HG03064 (cell line): ENCODE measurements at regions not wholly inside any gene's neighbourhood (a gene's known extent, or its start where the extent isn't known, plus 50 kb on each side); places are given as distances from the start of the nearest gene placed in this dataset.
"Not testable (repeated sequence)": the region's sequence is repeated elsewhere in the genome, so short reads cannot be mapped to it uniquely, and the experiment has no call there.

ENCODE experiments used
- ATAC-seq: cut with Tn5 transposase; IDR thresholded peaks from one replicate; pipeline ENCODE4 v1.9.1; 2021; ENCODE audit warnings: low read depth; ENCODE audit not compliant: unreplicated experiment

DNA sequence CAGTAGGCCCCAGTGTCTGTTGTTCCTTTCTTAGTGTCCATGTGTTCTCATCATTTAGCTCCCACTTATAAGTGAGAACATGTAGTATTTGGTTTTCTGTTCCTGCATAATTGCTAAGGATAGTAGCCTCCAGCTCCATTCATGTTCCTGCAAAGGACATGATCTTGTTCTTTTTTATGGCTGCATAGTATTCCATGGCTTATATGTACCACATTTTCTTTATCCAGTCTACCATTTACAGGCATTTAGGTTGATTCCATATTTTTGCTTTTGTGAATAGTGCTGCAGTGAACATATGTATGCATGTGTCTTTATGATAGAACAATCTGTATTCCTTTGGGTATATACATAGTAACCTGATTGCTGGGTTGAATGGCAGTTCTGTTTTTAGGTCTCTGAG, 134.4 kb upstream of the MON1B start:
- not testable (repeated sequence) for ATAC-seq

DNA sequence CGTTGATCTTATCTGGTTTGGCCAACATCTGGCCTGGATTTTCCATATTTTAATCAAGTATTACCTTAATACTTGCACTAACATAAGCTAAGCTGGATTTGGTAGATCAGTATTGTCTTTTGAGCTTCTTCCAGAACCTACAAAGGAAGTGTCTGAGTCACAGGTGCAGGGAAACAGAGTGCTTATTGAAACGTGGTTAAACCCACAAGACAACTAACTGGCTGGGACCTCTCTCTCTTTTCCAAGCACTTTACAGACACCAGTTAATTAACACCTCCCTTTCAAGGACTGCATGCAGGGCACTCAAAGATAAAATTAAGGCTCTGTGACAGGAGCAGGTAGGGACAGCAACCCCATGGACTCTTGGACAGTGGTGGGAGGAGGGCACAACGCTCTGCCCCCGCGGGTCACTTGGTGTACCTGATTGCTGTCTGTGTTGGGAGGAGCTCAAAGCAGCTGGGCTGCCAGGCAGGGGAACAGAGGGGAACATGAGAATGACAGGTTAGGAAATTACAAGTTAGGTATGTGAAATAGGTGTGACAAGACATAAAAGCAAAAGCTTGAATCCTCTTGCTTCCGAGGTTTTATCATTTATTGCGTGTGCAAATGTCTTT, 133.7 kb upstream of the MON1B start:
- no peak for ATAC-seq

- ATAC-seq, result no peak
Observed at GRCh38 chr16:77059446-77059845, 131.5 kb upstream of the MON1B start.

DNA sequence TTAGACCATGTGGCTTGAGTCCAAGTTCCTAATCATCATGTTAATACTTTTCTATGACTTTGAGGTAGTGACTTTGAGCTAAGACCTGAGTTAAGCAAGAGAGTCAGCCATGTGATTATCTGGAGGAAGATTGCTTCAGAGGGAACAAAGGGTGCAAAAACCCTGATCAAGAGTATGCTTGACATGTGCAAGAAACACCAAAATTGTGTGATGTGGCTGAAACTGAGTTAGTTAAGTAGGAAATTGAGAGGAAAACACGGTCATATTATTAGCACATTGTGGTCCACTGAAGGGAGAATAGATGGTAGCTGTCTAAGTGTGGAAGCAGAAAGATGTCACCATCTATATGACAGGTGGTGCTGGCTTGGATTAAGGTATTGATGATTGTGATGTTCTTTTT, 130.4 kb upstream of the MON1B start:
- ATAC-seq, result no peak

GRCh38 chr16:77062878-77063675, 127.9 kb upstream of the MON1B start:
- ATAC-seq, result no peak

- ATAC-seq, result no peak
Observed at GRCh38 chr16:77063676-77064016, 127.3 kb upstream of the MON1B start.

DNA sequence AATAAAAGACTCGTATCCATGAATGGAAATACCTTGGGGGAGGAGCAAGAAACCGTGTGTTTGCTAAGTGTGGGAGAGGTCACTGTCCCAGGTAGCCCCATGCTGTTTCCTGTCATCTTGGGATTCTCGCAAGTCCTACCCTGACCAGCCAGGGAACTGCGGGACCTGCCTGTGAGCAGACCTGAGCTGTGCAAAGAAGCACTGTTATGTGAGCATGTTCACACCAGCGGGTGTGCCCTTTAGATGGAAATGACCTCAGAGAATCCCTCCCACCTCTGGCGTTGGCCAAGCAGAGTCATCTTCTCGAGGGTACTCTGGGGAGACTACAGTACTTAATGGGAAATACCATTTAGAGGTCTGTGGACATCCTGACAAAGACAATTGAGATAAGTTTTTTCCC, 127.0 kb upstream of the MON1B start:
- ATAC-seq, result no peak

GRCh38 chr16:77066896-77067496, 124.0 kb upstream of the MON1B start:
- ATAC-seq, result no peak

DNA sequence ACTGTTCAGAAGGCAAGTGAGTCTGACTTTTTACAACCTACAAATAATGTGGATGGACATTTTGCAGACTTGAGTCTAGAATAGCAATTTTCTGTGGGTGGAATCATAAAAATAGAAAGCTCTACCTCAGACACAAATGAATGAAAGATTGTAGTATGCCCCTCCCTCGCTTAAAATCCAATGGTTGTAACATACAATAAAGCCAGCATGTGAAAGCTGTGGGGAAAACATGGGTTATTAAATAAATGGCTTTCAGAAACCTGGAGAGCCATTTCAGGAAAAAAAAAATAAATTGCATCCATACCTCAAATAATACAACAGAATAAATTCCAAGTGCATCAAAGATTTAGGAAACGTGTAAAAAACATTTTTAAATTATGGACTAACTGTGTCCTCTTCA, 123.1 kb upstream of the MON1B start:
- no peak for ATAC-seq

GRCh38 chr16:77068402-77068801, 122.6 kb upstream of the MON1B start:
- no peak for ATAC-seq

- ATAC-seq, result no peak
Observed at GRCh38 chr16:77069929-77070328, 121.1 kb upstream of the MON1B start.

- ATAC-seq, result no peak
Observed at GRCh38 chr16:77070683-77071082, 120.3 kb upstream of the MON1B start.

DNA sequence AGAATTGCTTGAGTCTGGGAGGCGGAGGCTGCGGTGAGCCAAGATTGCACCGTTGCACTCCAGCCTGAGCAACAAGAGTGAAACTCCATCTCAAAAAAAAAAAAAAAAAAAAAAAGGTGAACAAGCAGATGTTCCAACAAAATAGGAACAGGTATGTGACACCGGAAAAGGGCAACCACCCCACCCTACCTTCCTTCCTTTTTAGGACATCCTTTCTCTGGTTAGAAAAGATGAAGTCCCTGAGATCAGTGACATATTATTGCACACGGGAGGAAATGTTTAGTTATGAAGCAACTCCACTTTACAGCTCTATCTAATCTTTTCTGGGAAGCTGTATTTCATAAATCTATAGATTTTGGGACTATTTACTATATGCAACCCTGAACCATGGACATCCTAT, 114.2 kb upstream of the MON1B start:
- ATAC-seq, result no peak

DNA sequence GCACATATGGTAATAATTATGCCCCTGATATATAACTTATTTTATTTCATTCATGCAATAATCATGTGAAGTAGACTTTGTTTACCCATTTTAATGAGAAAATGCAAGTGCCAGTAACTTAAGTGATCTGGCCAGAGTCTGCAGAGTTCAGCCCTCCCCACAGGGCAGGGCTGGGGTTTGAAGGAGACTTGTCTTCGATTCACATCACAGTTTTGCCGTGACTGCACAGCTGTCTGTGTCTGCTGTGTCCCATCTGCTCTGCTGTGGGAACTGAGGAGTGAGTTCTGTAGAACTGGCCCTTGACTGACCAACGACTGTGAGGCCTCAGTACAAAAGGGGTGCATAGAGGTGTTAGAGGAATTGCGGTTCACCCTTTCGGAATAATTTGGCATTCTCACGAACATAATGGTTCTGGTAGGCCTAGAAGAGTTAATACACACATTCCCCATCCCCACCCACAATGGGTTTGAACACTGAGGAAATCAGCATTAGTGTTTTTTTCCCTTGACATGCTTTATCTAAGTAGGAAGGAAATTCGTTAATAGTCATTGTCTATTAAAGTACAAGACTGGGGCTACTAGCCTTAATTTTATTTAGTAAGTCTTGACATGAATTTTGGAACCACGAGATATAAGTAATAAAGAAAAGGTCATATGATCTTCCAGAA, 113.6 kb upstream of the MON1B start:
- ATAC-seq, result no peak

- ATAC-seq, result no peak
Observed at GRCh38 chr16:77085981-77086380, 105.0 kb upstream of the MON1B start.

- no peak for ATAC-seq
Observed at GRCh38 chr16:77090062-77090461, 100.9 kb upstream of the MON1B start.

GRCh38 chr16:77093309-77093708, 97.7 kb upstream of the MON1B start:
- ATAC-seq, result no peak

- no peak for ATAC-seq
Observed at GRCh38 chr16:77093999-77094398, 97.0 kb upstream of the MON1B start.

DNA sequence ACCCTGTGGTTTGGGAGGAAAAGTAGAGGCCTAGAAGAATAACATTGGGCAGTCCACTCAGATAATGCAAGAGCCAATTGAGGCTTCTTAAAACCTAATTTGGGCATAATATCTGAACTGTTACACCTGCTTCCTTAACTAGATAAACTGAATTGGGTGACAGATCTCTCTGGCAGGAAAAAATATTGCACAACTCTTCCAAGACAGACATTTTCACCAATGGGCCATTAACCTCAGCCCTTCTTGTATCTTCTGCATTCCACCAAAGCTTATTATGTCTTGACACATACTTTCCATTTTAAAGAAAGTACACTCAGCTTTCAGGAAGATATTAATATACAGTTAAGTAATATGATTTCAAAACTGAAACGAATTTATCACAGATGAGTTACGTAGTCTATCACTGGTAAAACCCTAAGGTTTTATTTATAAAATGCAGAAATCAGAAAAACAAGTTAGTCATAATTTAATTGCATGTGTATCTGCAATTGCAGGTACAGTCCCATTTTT, 79.9 kb upstream of the MON1B start:
- no peak for ATAC-seq

GRCh38 chr16:77112746-77113145, 78.2 kb upstream of the MON1B start:
- no peak for ATAC-seq

GRCh38 chr16:77113835-77114234, 77.2 kb upstream of the MON1B start:
- no peak for ATAC-seq
